COLO668 (cell line): ENCODE measurements at regions not wholly inside any gene's neighbourhood (a gene's known extent, or its start where the extent isn't known, plus 50 kb on each side); places are given as distances from the start of the nearest gene placed in this dataset.
"Not testable (repeated sequence)": the region's sequence is repeated elsewhere in the genome, so short reads cannot be mapped to it uniquely, and the experiment has no call there.

Source experiments
- DNase-seq: peaks from one replicate; lab custom pipeline; 2025; ENCODE audit not compliant: unreplicated experiment; lab: John Stamatoyannopoulos, UW

GRCh38 chr12:92436856-92437255 is 265.9 kb upstream of the PLEKHG7 start:
- DNase-seq = no peak

- DNase-seq = no peak
Measured at GRCh38 chr12:92434607-92435025, 268.2 kb upstream of the PLEKHG7 start.

- DNase-seq = no peak
Measured at GRCh38 chr12:92432724-92433441, 269.9 kb upstream of the PLEKHG7 start.

GRCh38 chr12:92431146-92431545 is 271.6 kb upstream of the PLEKHG7 start:
- no peak for DNase-seq

GRCh38 chr12:92426332-92426731 is 276.5 kb upstream of the PLEKHG7 start:
- no peak for DNase-seq

- DNase-seq = no peak
Measured at GRCh38 chr12:92425165-92425564, 277.6 kb upstream of the PLEKHG7 start.

GRCh38 chr12:92424338-92424737 is 278.5 kb upstream of the PLEKHG7 start:
- no peak for DNase-seq

GRCh38 chr12:92421701-92422100 is 276.1 kb upstream of the BTG1 start:
- no peak for DNase-seq

- no peak for DNase-seq
Measured at GRCh38 chr12:92421042-92421441, 275.4 kb upstream of the BTG1 start.

GRCh38 chr12:92419201-92419600 is 273.6 kb upstream of the BTG1 start:
- no peak for DNase-seq

GRCh38 chr12:92418381-92418780 is 272.7 kb upstream of the BTG1 start:
- no peak for DNase-seq

- DNase-seq = no peak
Measured at GRCh38 chr12:92417373-92417772, 271.7 kb upstream of the BTG1 start.

GRCh38 chr12:92416385-92416812 is 270.8 kb upstream of the BTG1 start:
- DNase-seq = no peak

GRCh38 chr12:92414170-92415070 is 268.8 kb upstream of the BTG1 start:
- DNase-seq = no peak

- DNase-seq = no peak
Measured at GRCh38 chr12:92413286-92413685, 267.6 kb upstream of the BTG1 start.

- no peak for DNase-seq
Measured at GRCh38 chr12:92412856-92413255, 267.2 kb upstream of the BTG1 start.

GRCh38 chr12:92411687-92412086 is 266.0 kb upstream of the BTG1 start:
- DNase-seq = no peak

GRCh38 chr12:92408072-92408900 is 262.6 kb upstream of the BTG1 start:
- DNase-seq = peak; percentile 66

- not testable (repeated sequence) for DNase-seq
Measured at GRCh38 chr12:92406404-92407070, 260.9 kb upstream of the BTG1 start.

GRCh38 chr12:92405801-92406251 is 260.2 kb upstream of the BTG1 start:
- not testable (repeated sequence) for DNase-seq

GRCh38 chr12:92404921-92405320 is 259.3 kb upstream of the BTG1 start:
- DNase-seq = no peak
